PC-9 (cell line): ENCODE measurements at regions not wholly inside any gene's neighbourhood (a gene's known extent, or its start where the extent isn't known, plus 50 kb on each side); places are given as distances from the start of the nearest gene placed in this dataset.
"Not testable (repeated sequence)": the region's sequence is repeated elsewhere in the genome, so short reads cannot be mapped to it uniquely, and the experiment has no call there.

Source experiments
- BruUV-seq: library from RNA; stranded (reverse); fragments of 400-500 nt; replicated peaks from 2 replicates; lab custom pipeline; 2021; lab: Mats Ljungman, UMichigan
- CTCF ChIA-PET: fragments of 300-600 bp; sonication (Branson Sonifier 250); formaldehyde crosslinking; loops from one replicate; lab custom pipeline; 2022; ENCODE audit warnings: antibody characterized with exemption; lab: Charles Lee
- POLR2A ChIA-PET: fragments of 300-600 bp; sonication (Branson Sonifier 250); formaldehyde crosslinking; loops from one replicate; lab custom pipeline; 2022; ENCODE audit warnings: antibody characterized with exemption; ENCODE audit not compliant: unreplicated experiment; lab: Charles Lee
- DNase-seq, 2 experiments: peaks; one replicate each; pipeline versions ENCODE4 v3.0.0 to v3.0.0-alpha.2; 2015 to 2022; ENCODE audit warnings: mixed read lengths in 1 of 2
- H2AFZ ChIP-seq: fragments of 200-600 bp; sonication (generic); 2 replicates; pipeline ENCODE4 v1.8.1; 2017; ENCODE audit warnings: antibody characterized with exemption
- H3F3A ChIP-seq: fragments of 200-600 bp; sonication (generic); 2 replicates; pipeline ENCODE4 v1.8.1; 2017; ENCODE audit warnings: antibody characterized with exemption, mild to moderate bottlenecking, low read depth; ENCODE audit not compliant: insufficient read depth
- H3K27ac ChIP-seq: fragments of 200-600 bp; sonication (generic); 2 replicates; pipeline ENCODE4 v1.6.1; 2016; ENCODE audit warnings: mixed run types
- H3K27me3 ChIP-seq: fragments of 200-600 bp; sonication (generic); 2 replicates; pipeline ENCODE4 v1.6.1; 2016; ENCODE audit warnings: low read depth, mixed run types; ENCODE audit not compliant: insufficient read depth
- H3K36me3 ChIP-seq: fragments of 200-600 bp; sonication (generic); 2 replicates; pipeline ENCODE4 v1.6.1; 2016; ENCODE audit warnings: low read depth, mixed run types
- H3K4me1 ChIP-seq: fragments of 200-600 bp; sonication (generic); replicated peaks from 2 replicates; pipeline ENCODE4 v1.6.1; 2016; ENCODE audit warnings: mixed run types; ENCODE audit not compliant: insufficient read depth
- H3K4me2 ChIP-seq: fragments of 200-600 bp; sonication (generic); 2 replicates; pipeline ENCODE4 v1.6.1; 2017; ENCODE audit warnings: mixed run types
- H3K4me3 ChIP-seq: fragments of 200-600 bp; sonication (generic); 2 replicates; pipeline ENCODE4 v1.6.1; 2016; ENCODE audit warnings: mixed run types
- H3K79me2 ChIP-seq: fragments of 200-600 bp; sonication (generic); 2 replicates; pipeline ENCODE4 v1.6.1; 2017; ENCODE audit warnings: low read depth, mixed run types
- H3K9me2 ChIP-seq: fragments of 200-600 bp; sonication (generic); 2 replicates; pipeline ENCODE4 v1.8.1; 2017; ENCODE audit warnings: mild to moderate bottlenecking; ENCODE audit not compliant: insufficient read depth
- H3K9me3 ChIP-seq: fragments of 200-600 bp; sonication (generic); 2 replicates; pipeline ENCODE4 v1.8.1; 2016; ENCODE audit warnings: low read depth; ENCODE audit not compliant: insufficient read depth
- H4K20me1 ChIP-seq: fragments of 200-600 bp; sonication (generic); 2 replicates; pipeline ENCODE4 v1.8.1; 2017; ENCODE audit not compliant: insufficient read depth
- intact Hi-C: fragments of 100-400 bp; cut with micrococcal nuclease; formaldehyde crosslinking; loops from one replicate; pipeline ENCODE4 v1.10.0; 2022; ENCODE audit not compliant: unreplicated experiment

DNA sequence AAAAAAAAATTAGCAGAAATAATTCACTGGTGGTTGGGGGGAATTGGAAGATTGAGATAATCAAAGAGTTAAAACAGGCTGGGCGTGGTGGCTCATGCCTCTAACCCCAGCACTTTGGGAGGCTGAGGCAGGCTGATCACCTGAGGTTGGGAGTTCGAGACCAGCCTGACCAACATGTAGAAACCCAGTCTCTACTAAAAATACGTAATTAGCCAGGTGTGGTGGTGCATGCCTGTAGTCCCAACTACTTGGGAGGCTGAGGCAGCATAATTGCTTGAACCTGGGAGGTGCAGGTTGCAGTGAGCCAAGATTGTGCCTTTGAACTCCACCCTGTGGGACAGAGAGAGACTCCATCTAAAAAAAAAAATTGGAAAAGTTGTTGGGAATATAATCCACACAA, 173.2 kb upstream of the TPTE start:
- H3K9me2 ChIP-seq, H3K4me1 ChIP-seq, H3K79me2 ChIP-seq, BruUV-seq, H3K27me3 ChIP-seq, H2AFZ ChIP-seq, intact Hi-C loops, CTCF ChIA-PET, H3K9me3 ChIP-seq, POLR2A ChIA-PET, H3K4me3 ChIP-seq, H3K4me2 ChIP-seq, H4K20me1 ChIP-seq, H3F3A ChIP-seq, H3K36me3 ChIP-seq, H3K27ac ChIP-seq, DNase-seq: not testable (repeated sequence)

GRCh38 chr21:10354851-10355578, 166.4 kb upstream of the TPTE start:
- DNase-seq, intact Hi-C loops, H4K20me1 ChIP-seq, POLR2A ChIA-PET, H3K4me2 ChIP-seq, H3K27me3 ChIP-seq, H3F3A ChIP-seq, H3K4me3 ChIP-seq, H3K79me2 ChIP-seq, H3K9me2 ChIP-seq, H3K9me3 ChIP-seq, BruUV-seq, H2AFZ ChIP-seq, H3K36me3 ChIP-seq, H3K27ac ChIP-seq, H3K4me1 ChIP-seq, CTCF ChIA-PET: not testable (repeated sequence)

GRCh38 chr21:10359120-10359519, 162.3 kb upstream of the TPTE start:
- H3K4me2 ChIP-seq, H3K9me2 ChIP-seq, H3K27me3 ChIP-seq, H3F3A ChIP-seq, H3K36me3 ChIP-seq, CTCF ChIA-PET, H3K4me1 ChIP-seq, DNase-seq, H2AFZ ChIP-seq, H3K9me3 ChIP-seq, POLR2A ChIA-PET, intact Hi-C loops, H3K4me3 ChIP-seq, BruUV-seq, H3K79me2 ChIP-seq, H4K20me1 ChIP-seq, H3K27ac ChIP-seq: not testable (repeated sequence)

DNA sequence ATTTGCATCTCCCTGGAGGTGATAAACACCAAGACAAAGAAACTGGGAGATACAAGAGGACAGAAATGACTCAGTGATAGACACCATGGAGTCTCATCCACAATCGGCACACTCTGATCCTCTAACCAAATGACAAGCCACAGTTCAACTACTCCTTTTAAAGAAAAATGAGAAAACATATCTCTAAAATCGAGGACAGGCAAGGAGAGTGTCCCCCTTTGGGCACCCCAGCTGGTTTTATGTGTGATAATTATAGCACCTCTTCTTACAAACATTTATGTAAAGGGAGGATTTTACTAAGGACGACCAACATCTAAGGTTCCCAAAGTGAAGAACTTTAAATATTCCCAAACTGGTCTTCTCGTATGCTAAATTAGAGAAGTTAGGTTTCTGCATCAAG, 161.5 kb upstream of the TPTE start:
- H3K9me2 ChIP-seq, H3K9me3 ChIP-seq, H3K36me3 ChIP-seq, H3K27me3 ChIP-seq, CTCF ChIA-PET, H3K4me1 ChIP-seq, DNase-seq, BruUV-seq, H3K4me2 ChIP-seq, H3F3A ChIP-seq, H3K27ac ChIP-seq, H3K4me3 ChIP-seq, H2AFZ ChIP-seq, H4K20me1 ChIP-seq, H3K79me2 ChIP-seq, intact Hi-C loops, POLR2A ChIA-PET: not testable (repeated sequence)

DNA sequence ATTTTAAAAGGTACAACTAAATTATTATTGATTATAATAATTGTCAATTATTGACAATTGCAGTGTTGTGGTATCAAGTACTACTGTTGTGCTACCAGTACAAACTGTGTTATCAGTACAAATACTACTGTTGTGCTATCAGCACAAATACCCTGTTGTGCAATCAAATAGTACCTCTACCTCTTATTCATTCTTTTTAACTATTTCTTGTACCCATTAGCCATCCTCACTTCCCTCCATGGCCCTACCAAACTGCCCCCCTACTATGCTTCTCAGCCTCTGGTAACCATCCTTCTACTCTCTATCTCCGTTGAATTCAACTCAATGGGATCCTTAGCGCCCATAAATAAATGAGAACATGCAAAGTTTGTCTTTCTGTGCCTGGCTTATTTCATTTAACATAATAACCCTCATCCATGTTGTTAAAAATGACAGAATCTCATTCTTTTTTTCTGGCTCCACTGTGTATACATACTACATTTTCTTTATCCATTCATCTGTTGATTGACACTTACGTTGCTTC, 160.1 kb upstream of the TPTE start:
- POLR2A ChIA-PET, H4K20me1 ChIP-seq, H3F3A ChIP-seq, H3K9me3 ChIP-seq, CTCF ChIA-PET, H3K27ac ChIP-seq, H3K36me3 ChIP-seq, H3K9me2 ChIP-seq, intact Hi-C loops, H3K4me3 ChIP-seq, DNase-seq, H3K4me1 ChIP-seq, H3K27me3 ChIP-seq, H3K4me2 ChIP-seq, BruUV-seq, H2AFZ ChIP-seq, H3K79me2 ChIP-seq: not testable (repeated sequence)

- H3K27me3 ChIP-seq, H3K4me2 ChIP-seq, H3K79me2 ChIP-seq, H3K9me2 ChIP-seq, H3K4me1 ChIP-seq, H3K4me3 ChIP-seq, intact Hi-C loops, CTCF ChIA-PET, H3F3A ChIP-seq, H3K27ac ChIP-seq, H2AFZ ChIP-seq, H3K9me3 ChIP-seq, POLR2A ChIA-PET, H3K36me3 ChIP-seq, DNase-seq, BruUV-seq, H4K20me1 ChIP-seq: not testable (repeated sequence)
Measured at GRCh38 chr21:10362816-10363215, 158.6 kb upstream of the TPTE start.

GRCh38 chr21:10363321-10363720, 158.1 kb upstream of the TPTE start:
- H3K36me3 ChIP-seq, H3K4me3 ChIP-seq, H3K9me2 ChIP-seq, H3K79me2 ChIP-seq, intact Hi-C loops, H3K4me1 ChIP-seq, H3F3A ChIP-seq, H4K20me1 ChIP-seq, CTCF ChIA-PET, H3K4me2 ChIP-seq, H3K9me3 ChIP-seq, H3K27ac ChIP-seq, H3K27me3 ChIP-seq, BruUV-seq, H2AFZ ChIP-seq, POLR2A ChIA-PET: not testable (repeated sequence)
- DNase-seq: peak in 1 of 2 experiments; percentile 34
